Suprapubic skin (tissue), 4 donors: ENCODE measurements at regions not wholly inside any gene's neighbourhood (a gene's known extent, or its start where the extent isn't known, plus 50 kb on each side); places are given as distances from the start of the nearest gene placed in this dataset.

Experiments
- DNase-seq, 2 donors: peaks; one replicate each; pipeline ENCODE4 v3.0.0-alpha.2; 2019; ENCODE audit warnings: low spot score in 2 of 2
- H3K27ac ChIP-seq: fragments of 200-600 bp; sonication (generic); one replicate; pipeline ENCODE4 v1.5.1; 2019
- H3K27me3 ChIP-seq: fragments of 200-600 bp; sonication (generic); one replicate; pipeline ENCODE4 v1.5.1; 2019
- H3K36me3 ChIP-seq: fragments of 200-600 bp; sonication (generic); one replicate; pipeline ENCODE4 v1.5.1; 2019
- H3K4me1 ChIP-seq: fragments of 200-600 bp; sonication (generic); one replicate; pipeline ENCODE4 v1.5.1; 2019
- H3K4me3 ChIP-seq: fragments of 200-600 bp; sonication (generic); one replicate; pipeline ENCODE4 v1.5.1; 2019; ENCODE audit warnings: mild to moderate bottlenecking
- H3K9me3 ChIP-seq: fragments of 200-600 bp; sonication (generic); one replicate; pipeline ENCODE4 v1.5.1; 2019
- CTCF ChIP-seq, 2 donors: fragments of 200-600 bp in 1 of 2; fragments of 450-650 bp in 1 of 2; sonication (generic) in 1 of 2; IDR thresholded peaks; one replicate each; pipeline ENCODE4 v1.5.1; 2016 to 2019; ENCODE audit warnings: antibody characterized with exemption in 2 of 2, mild to moderate bottlenecking in 1 of 2, moderate library complexity in 1 of 2
- EP300 ChIP-seq: sonication (generic); formaldehyde crosslinking; IDR thresholded peaks from one replicate; pipeline ENCODE4 v1.6.1; 2017; ENCODE audit warnings: antibody characterized with exemption
- POLR2A ChIP-seq, 2 donors: fragments of 450-650 bp; IDR thresholded peaks; one replicate each; pipeline ENCODE4 v1.6.1; 2017; ENCODE audit warnings: antibody characterized with exemption in 2 of 2, mild to moderate bottlenecking in 2 of 2, moderate library complexity in 2 of 2
- POLR2AphosphoS5 ChIP-seq, 3 donors: sonication (generic); formaldehyde crosslinking; IDR thresholded peaks; one replicate each; pipeline ENCODE4 v1.6.1; 2017; ENCODE audit warnings: antibody characterized with exemption in 3 of 3
- WGBS: methylation state at CpG from one replicate; pipeline ENCODE4 v1.1.5; 2018; 5-methylcytosine and 5-hydroxymethylcytosine counted together

- Histone ChIP-seq H3K27me3 (no peaks in the 10 kb centered on the region), H3K36me3 (no peaks in the 10 kb centered on the region), H3K4me3 (no peak overlapping the region), H3K9me3 (no peaks in the 10 kb centered on the region), H3K4me1 (peaks cover 8% of the 10 kb centered on the region), H3K27ac (no peak overlapping the region)
- TF ChIP-seq EP300, result no peak
- no peak for TF ChIP-seq POLR2A (IDR thresholded peaks at IDR 0.05)
- no peak for TF ChIP-seq CTCF (IDR thresholded peaks at IDR 0.05)
- no peak for TF ChIP-seq POLR2AphosphoS5 (IDR thresholded peaks at IDR 0.05)
- WGBS, result 63% methylated on average over 2 of the region's 2 CpGs
- DNase-seq, result no peak
Observed at GRCh38 chr2:67841711-67842110, 221.1 kb downstream of the C1D start.

- WGBS, result 75% methylated on average over 9 of the region's 9 CpGs
- no peak for DNase-seq
- Histone ChIP-seq H3K4me3 (no peak overlapping the region), H3K4me1 (peaks cover 8% of the 10 kb centered on the region), H3K9me3 (no peaks in the 10 kb centered on the region), H3K27ac (no peak overlapping the region), H3K27me3 (no peaks in the 10 kb centered on the region), H3K36me3 (no peaks in the 10 kb centered on the region)
- no peak for TF ChIP-seq POLR2AphosphoS5 (IDR thresholded peaks at IDR 0.05)
- no peak for TF ChIP-seq POLR2A (IDR thresholded peaks at IDR 0.05)
- no peak for TF ChIP-seq CTCF (IDR thresholded peaks at IDR 0.05)
- no peak for TF ChIP-seq EP300
Observed at GRCh38 chr2:67842375-67842959, 220.3 kb downstream of the C1D start.

GRCh38 chr2:67844024-67844540 is 218.7 kb downstream of the C1D start:
- no peak for DNase-seq
- Histone ChIP-seq H3K4me1 (peaks cover 8% of the 10 kb centered on the region), H3K9me3 (no peaks in the 10 kb centered on the region), H3K36me3 (no peaks in the 10 kb centered on the region), H3K27me3 (no peaks in the 10 kb centered on the region), H3K4me3 (no peak overlapping the region), H3K27ac (no peak overlapping the region)
- TF ChIP-seq EP300, result no peak
- TF ChIP-seq POLR2AphosphoS5 (IDR thresholded peaks at IDR 0.05), result no peak
- no peak for TF ChIP-seq CTCF (IDR thresholded peaks at IDR 0.05)
- no peak for TF ChIP-seq POLR2A (IDR thresholded peaks at IDR 0.05)
- WGBS, result 80% methylated on average over 1 of the region's 1 CpG

GRCh38 chr2:67845621-67846369 is 217.0 kb downstream of the C1D start:
- Histone ChIP-seq H3K4me1 (peaks cover 8% of the 10 kb centered on the region), H3K9me3 (no peaks in the 10 kb centered on the region), H3K27me3 (no peaks in the 10 kb centered on the region), H3K27ac (no peak overlapping the region), H3K4me3 (peak overlapping the region; percentile 11), H3K36me3 (no peaks in the 10 kb centered on the region)
- TF ChIP-seq CTCF (IDR thresholded peaks at IDR 0.05), result no peak
- no peak for TF ChIP-seq POLR2AphosphoS5 (IDR thresholded peaks at IDR 0.05)
- no peak for TF ChIP-seq POLR2A (IDR thresholded peaks at IDR 0.05)
- TF ChIP-seq EP300, result no peak
- no peak for DNase-seq
- WGBS, result 74% methylated on average over 8 of the region's 8 CpGs

- DNase-seq, result peak; percentile 83 to 86
- 7% methylated on average over 16 of the region's 16 CpGs for WGBS
- Histone ChIP-seq H3K9me3 (no peaks in the 10 kb centered on the region), H3K27me3 (no peaks in the 10 kb centered on the region), H3K27ac (no peak overlapping the region), H3K4me1 (peaks cover 8% of the 10 kb centered on the region), H3K4me3 (peak overlapping the region; percentile 11), H3K36me3 (no peaks in the 10 kb centered on the region)
- peak; percentile 60 to 70 for TF ChIP-seq CTCF (IDR thresholded peaks at IDR 0.05)
- TF ChIP-seq EP300, result no peak
Observed at GRCh38 chr2:67846370-67847070, 216.3 kb downstream of the C1D start.
